NCI-H460 (cell line): ENCODE measurements at regions not wholly inside any gene's neighbourhood (a gene's known extent, or its start where the extent isn't known, plus 50 kb on each side); places are given as distances from the start of the nearest gene placed in this dataset.

Source experiments
- DNase-seq: peaks from one replicate; pipeline ENCODE4 v3.0.0-alpha.2; 2016; ENCODE audit warnings: low read depth; ENCODE audit errors: extremely low read depth

GRCh38 chr16:11439790-11440656, 94.8 kb downstream of the RMI2 start:
- no peak for DNase-seq

DNA sequence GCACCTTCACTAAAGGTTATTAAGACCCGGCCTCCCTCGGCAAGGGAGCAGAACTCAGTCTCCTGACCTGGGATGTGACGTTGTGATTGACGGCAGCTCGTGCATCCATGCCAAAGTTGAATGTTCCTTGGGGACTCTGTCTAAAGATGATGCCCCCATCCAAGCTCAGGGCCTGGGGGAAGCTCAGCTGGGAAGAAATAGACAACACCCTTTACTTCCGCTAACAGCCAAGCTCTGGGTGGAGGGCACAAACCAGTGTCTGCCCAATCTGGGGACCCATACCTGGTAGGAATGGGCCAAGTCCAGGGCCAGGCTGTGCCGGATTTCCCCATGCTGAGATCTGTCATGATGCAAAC, 95.4 kb downstream of the RMI2 start:
- no peak for DNase-seq

DNA sequence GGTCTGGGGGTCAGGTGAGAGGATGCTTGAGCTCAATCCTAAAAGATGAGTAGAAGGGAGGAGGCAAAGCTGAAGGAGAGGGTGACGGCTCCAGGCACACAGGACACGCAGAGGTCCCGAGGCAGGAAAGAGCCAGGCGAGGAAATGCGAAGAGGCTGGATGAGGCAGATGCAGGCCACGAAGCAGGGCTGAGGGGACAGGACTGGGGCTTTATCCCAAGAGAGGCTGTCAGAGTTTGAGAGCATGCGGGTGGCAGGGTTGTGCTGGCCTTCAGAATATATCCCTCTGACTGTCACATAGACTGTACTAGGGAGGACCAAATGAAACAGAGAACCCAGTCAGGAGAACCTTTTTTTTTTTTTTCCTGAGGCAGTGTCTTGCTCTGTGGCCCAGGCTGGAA, 100.2 kb downstream of the RMI2 start:
- no peak for DNase-seq

- DNase-seq, result no peak
These were observed 101.4 kb downstream of the RMI2 start for GRCh38 chr16:11446566-11447119.

DNA sequence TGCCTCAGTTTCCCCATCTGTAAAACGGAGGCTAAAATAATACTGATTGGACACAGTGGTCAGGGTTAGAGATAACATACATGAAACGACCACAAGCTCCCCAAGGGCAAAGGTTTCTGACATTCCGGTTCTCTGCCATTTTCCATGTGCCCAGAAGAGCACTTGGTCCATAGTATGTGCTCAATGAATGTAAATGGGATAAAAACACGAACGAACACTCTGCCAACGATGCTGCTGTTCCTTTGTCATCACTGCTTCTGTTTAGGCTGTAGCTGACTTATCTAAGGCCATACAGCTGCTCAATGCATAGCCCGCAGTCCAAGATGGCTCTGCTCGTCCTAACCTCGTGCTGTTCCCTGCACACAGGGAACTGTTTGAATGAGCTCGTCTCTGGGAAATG, 102.0 kb downstream of the RMI2 start:
- no peak for DNase-seq

DNA sequence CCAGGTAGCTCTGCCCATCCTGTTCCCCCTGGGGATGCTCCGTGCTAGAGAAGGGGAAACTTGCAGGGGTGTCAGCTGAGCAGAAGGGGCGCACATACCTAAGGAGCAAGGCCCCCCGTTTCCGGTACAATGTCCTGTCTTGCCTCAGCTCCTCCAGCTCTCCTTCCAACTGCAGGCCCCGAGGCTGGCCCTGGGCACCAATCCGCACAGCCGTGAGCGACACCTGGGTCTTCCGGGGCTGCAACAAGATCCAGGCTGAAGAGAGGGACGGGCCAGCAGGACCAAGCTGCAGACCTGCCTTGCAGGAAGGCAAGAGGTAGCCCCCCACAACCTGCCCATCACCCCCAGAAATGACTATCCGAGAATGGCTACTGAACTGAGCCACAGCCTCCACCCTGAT, 102.6 kb downstream of the RMI2 start:
- no peak for DNase-seq

- DNase-seq, result no peak
These were observed 103.6 kb downstream of the RMI2 start for GRCh38 chr16:11448796-11449416.

- DNase-seq, result no peak
These were observed 104.5 kb downstream of the RMI2 start for GRCh38 chr16:11449716-11450115.

DNA sequence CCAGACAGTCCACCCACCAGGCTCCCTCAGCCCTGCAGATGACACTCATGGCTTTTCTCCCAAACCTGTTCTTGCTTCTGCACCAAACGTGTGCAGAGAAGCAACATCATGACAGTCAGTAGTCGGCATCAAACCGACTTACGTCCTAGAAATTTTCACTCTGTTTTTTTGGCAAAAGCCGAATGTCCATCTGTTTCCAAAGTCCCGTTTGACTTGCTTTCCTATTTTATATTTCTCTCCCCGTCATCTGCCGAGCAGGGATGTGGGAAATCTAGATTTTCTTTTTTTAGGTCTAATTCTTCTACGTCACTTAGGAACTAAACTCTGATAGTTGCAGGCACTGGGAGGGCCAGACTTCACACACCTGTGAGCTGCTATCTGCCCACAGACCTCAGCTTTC, 104.9 kb downstream of the RMI2 start:
- DNase-seq, result no peak

DNA sequence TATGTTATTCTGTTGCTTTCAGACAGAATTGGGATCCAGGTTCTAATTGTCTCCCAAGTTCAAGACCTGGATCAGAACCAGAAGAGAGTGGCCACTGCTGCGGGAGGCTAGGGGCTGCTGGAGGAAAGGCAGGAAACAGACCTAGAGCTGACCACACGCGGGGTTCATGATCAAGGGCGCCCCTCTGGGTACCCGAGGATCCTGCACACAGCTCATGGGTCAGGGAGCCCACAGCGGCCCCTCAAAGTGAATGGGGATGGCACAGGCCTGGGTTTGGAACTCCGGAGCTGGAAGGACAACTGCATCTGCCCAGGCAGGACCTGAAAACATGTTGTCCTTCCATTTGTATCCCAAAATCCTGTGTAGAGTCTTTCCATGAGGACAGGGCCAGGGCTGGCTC, 107.0 kb downstream of the RMI2 start:
- DNase-seq, result no peak

DNA sequence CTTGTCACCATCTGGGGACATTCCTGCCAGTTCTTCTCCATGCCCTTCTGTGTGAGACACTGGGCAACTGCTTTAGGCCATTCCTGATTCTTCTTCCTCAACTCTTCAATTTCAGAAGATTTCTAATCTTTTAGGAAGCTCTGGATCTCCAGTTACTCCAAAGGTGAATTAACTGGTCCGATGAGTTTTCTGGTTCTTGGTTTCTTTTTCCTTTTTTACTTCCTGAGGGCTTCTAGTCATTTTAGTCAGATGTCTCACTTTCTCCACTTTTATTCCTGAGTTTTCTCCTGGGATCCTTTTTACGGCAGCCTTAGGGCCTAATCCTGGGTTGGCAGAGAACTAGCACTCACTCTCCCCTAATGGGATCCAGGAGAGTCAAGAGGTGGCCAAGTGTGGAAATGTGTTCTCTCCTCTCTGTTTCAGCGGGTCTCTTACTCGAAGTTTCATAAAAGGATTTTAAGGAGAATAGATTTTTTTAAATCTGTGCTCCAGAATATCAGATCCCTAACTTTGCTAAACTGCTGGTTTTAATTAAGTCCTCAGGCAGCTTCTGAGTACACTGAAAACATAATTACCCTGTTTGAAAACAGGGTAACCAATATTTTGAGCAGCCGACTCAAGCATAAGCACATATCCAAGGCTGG, 107.6 kb downstream of the RMI2 start:
- no peak for DNase-seq

DNA sequence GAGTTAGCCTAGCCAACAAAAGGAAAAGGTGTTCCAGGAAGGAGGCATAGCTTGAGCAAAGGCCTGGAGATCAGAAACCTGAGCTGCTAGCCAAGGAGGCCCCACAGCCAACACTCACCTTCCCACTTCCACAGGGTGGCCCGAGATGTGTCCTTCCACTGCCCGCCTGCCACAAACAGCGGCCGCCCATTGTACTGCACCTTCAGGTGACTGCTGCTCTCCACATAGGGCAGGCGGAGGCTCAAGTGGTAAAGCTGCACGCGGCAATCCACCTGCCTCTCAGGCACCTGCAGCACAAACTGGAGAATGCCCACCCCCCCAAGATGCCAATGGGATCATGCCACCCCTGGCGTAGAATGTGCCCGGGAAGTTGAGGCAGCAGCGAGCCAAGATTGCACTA, 111.5 kb downstream of the RMI2 start:
- DNase-seq, result no peak

DNA sequence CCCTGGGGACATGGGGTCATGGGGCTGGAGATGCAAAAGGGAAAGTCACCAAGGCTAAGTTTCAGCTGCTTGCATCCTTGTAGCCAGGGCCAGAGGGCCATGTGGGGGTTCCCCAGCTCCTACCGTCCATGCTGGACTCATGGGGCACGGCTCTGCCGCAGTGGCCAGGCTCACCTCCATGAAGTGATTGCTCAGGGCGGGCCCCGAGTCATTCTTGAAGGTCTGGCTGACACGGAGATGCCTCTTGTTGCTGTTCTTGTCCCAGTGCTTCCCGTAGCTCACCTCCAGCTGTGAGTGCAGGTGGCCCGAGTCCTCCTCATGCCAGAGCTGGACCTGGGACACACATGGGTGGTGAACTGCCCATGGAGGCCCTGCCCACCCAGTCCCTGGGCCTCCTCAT, 114.5 kb downstream of the RMI2 start:
- DNase-seq, result no peak

GRCh38 chr16:11460820-11461594, 115.7 kb downstream of the RMI2 start:
- no peak for DNase-seq

DNA sequence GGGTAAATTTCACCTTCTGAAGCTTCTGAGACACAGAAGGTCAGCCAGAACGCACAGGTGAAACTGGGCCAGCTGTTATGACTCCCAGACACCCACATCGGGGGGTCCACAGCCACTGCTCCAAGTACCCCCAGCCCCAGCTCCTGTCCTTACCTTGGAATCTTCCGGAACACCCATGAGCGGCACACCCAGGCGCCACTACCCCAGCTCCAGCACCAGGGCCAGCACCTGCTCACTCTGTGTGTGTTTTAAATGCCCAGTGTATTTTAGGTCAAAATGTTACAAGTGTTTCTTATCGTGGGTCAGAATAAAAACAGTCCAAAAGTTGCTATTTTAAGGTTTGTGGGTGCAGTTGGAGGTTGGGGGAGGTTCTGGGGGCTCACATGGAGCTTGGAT, 116.3 kb downstream of the RMI2 start:
- DNase-seq, result no peak

- DNase-seq, result no peak
These were observed 116.8 kb downstream of the RMI2 start for GRCh38 chr16:11462036-11462435.

DNA sequence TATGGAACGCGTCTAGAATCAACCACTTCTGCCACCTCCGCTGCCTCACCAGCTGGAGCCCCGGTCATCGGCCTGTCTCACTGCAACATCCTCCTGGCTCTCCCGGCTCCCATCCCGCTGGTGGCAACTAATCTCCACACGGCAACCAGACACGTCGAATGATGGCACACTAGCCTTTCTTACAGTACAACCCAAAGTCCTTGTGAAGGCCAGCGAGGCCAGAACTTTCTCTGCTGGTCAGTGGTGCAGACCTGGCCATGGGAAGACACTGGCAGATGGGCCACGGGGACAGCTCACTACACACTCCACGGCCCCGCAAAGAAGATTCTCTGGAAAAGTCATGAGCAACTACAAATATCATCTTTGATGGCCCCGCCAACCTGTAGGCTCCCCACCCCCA, 117.6 kb downstream of the RMI2 start:
- DNase-seq, result no peak

- DNase-seq, result no peak
These were observed 119.0 kb downstream of the RMI2 start for GRCh38 chr16:11464241-11464640.

DNA sequence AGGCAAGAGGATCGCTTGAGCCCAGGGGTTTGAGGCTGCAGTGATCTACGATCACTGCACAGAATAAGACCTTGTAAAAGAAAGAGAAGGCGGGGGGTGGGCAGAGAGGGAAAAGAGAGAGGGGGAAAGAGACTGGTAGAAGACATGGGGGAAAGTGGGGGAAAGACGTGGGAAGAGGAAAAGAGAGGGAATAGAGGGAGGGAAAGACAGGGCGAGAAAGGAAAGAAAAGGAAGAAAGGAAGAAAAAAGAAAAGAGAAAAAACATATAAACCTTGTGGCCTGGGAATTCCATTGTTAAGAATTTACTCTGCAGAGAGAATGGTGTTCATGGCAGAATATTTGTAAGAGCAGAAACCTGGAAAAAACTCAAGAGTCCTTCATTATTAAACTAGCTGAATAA, 120.4 kb downstream of the RMI2 start:
- no peak for DNase-seq

DNA sequence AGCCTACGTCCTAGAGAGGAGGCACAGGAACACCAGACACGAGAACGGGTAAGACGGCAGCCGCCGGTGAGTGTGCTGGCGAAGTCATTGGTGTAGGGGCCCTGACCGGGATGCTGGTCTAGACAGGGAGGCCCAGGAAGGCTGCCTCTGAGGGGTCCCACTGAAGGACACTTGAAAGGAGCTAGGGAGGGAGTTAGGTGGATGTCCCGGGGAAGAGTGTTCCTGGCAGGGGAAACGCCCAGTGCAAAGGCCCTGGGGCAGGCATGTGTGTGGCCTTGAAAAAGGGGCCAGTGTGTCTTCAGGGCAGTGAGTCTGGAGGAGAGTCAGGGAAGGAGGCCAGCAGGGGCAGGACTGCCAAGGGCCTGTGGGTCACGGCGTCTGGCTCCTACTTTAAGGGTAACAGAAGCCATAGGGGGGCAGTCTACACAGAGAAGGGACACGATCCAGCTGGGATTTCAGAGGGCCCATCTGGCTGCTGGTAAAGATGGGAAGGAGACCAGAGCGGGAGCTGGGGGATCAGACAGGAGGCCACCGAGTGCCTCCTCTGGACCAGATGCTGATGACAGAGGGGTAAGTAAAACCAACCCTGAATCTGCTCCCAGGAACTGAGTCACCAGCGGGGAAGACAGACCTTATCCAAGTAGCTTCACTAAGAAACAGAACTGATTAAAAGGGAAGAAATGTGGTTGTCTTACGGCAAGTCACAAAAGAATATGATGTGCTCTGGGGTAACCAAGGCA, 115.9 kb downstream of the LITAF start:
- no peak for DNase-seq
